Mesendoderm (in vitro differentiated cells): ENCODE measurements at regions not wholly inside any gene's neighbourhood (a gene's known extent, or its start where the extent isn't known, plus 50 kb on each side); places are given as distances from the start of the nearest gene placed in this dataset.
A peak's percentile ranks its signal among the peaks of the same experiment; 100 is the strongest.

Source experiments
- DNase-seq: peaks from one replicate; pipeline ENCODE4 v3.0.0; 2013
- H2AK5ac ChIP-seq: 2 replicates; pipeline ENCODE4 v1.6.1; 2013; ENCODE audit warnings: low read length, inconsistent platforms
- H2BK120ac ChIP-seq: 2 replicates; pipeline ENCODE4 v1.6.1; 2013; ENCODE audit warnings: low read depth, mild to moderate bottlenecking, low read length, moderate library complexity, mixed read lengths
- H2BK15ac ChIP-seq: replicated peaks from 2 replicates; pipeline ENCODE4 v1.6.1; 2013; ENCODE audit warnings: low read depth, mild to moderate bottlenecking, moderate library complexity
- H2BK5ac ChIP-seq: 2 replicates; pipeline ENCODE4 v1.6.1; 2013; ENCODE audit warnings: low read length, inconsistent platforms
- H3K18ac ChIP-seq: 2 replicates; pipeline ENCODE4 v1.6.1; 2013; ENCODE audit warnings: mild to moderate bottlenecking, low read length, mixed read lengths
- H3K23ac ChIP-seq: one replicate; pipeline ENCODE4 v1.6.1; 2013; ENCODE audit warnings: low read length
- H3K27ac ChIP-seq: 2 replicates; pipeline ENCODE4 v1.5.1; 2013; ENCODE audit warnings: low read depth, mild to moderate bottlenecking, inconsistent platforms, low read length, moderate library complexity
- H3K27me3 ChIP-seq: 2 replicates; pipeline ENCODE4 v1.6.1; 2013; ENCODE audit warnings: low read length, control low read depth, mild to moderate bottlenecking, inconsistent platforms; ENCODE audit not compliant: insufficient read depth, poor library complexity
- H3K36me3 ChIP-seq: 2 replicates; pipeline ENCODE4 v1.6.1; 2013; ENCODE audit warnings: low read length, inconsistent platforms; ENCODE audit not compliant: control insufficient read depth, insufficient read depth
- H3K4ac ChIP-seq: one replicate; pipeline ENCODE4 v1.6.1; 2013; ENCODE audit warnings: low read depth, mild to moderate bottlenecking, low read length, moderate library complexity
- H3K4me1 ChIP-seq: 2 replicates; pipeline ENCODE4 v1.6.1; 2013; ENCODE audit warnings: low read depth, low read length, inconsistent platforms; ENCODE audit not compliant: control insufficient read depth
- H3K4me2 ChIP-seq: 2 replicates; pipeline ENCODE4 v1.6.1; 2013; ENCODE audit warnings: low read length
- H3K4me3 ChIP-seq: 2 replicates; pipeline ENCODE4 v1.5.1; 2013; ENCODE audit warnings: mild to moderate bottlenecking, low read length
- H3K56ac ChIP-seq: one replicate; pipeline ENCODE4 v1.6.1; 2013; ENCODE audit warnings: low read length
- H3K79me1 ChIP-seq: 2 replicates; pipeline ENCODE4 v1.6.1; 2013; ENCODE audit warnings: low read length, inconsistent platforms
- H3K79me2 ChIP-seq: 2 replicates; pipeline ENCODE4 v1.6.1; 2013; ENCODE audit warnings: mild to moderate bottlenecking, low read length; ENCODE audit not compliant: control insufficient read depth, insufficient read depth
- H3K9ac ChIP-seq: 2 replicates; pipeline ENCODE4 v1.6.1; 2013; ENCODE audit warnings: low read length, inconsistent platforms
- H4K5ac ChIP-seq: one replicate; pipeline ENCODE4 v1.6.1; 2013; ENCODE audit warnings: low read length
- H4K8ac ChIP-seq: one replicate; pipeline ENCODE4 v1.6.1; 2013; ENCODE audit warnings: low read depth, mild to moderate bottlenecking, control low read depth, low read length, moderate library complexity
- WGBS: extraction: QIAGEN DNeasy Blood & Tissue Kit; methylation state at CpG from one replicate; pipeline ENCODE4 v1.1.7; 2013; ENCODE audit warnings: low lambda C conversion rate, missing lambda C conversion rate; ENCODE audit not compliant: insufficient coverage; ENCODE audit errors: extremely low coverage; 5-methylcytosine and 5-hydroxymethylcytosine counted together

GRCh38 chr1:221139991-221140390, 260.7 kb downstream of the HLX start:
- no peaks in the 10 kb centered on the region for H3K36me3 ChIP-seq
- no peak overlapping the region for H3K4me2 ChIP-seq
- no peak overlapping the region for H3K9ac ChIP-seq
- H3K56ac ChIP-seq = no peak overlapping the region
- no peak overlapping the region for H2BK5ac ChIP-seq
- H3K23ac ChIP-seq = no peak overlapping the region
- peak overlapping the region; percentile 57 for H2BK15ac ChIP-seq
- H3K18ac ChIP-seq = peak overlapping the region; percentile 18
- H3K79me2 ChIP-seq = no peaks in the 10 kb centered on the region
- no peak overlapping the region for H4K8ac ChIP-seq
- no peak overlapping the region for H2BK120ac ChIP-seq
- H3K79me1 ChIP-seq = no peaks in the 10 kb centered on the region
- WGBS = no CpG with 5 or more reads among the region's 1 CpG
- no peak overlapping the region for H3K27ac ChIP-seq
- no peak overlapping the region for H3K4ac ChIP-seq
- H3K4me1 ChIP-seq = no peaks in the 10 kb centered on the region
- no peak for DNase-seq
- H3K4me3 ChIP-seq = no peak overlapping the region
- H3K27me3 ChIP-seq = no peaks in the 10 kb centered on the region
- H2AK5ac ChIP-seq = no peak overlapping the region
- H4K5ac ChIP-seq = no peak overlapping the region

GRCh38 chr1:221141096-221141495, 261.9 kb downstream of the HLX start:
- no peak overlapping the region for H3K9ac ChIP-seq
- DNase-seq = peak; percentile 16
- no peak overlapping the region for H2BK15ac ChIP-seq
- no peak overlapping the region for H3K27ac ChIP-seq
- H2AK5ac ChIP-seq = no peak overlapping the region
- H3K4me2 ChIP-seq = no peak overlapping the region
- no peaks in the 10 kb centered on the region for H3K79me1 ChIP-seq
- H3K4me1 ChIP-seq = no peaks in the 10 kb centered on the region
- H3K4ac ChIP-seq = no peak overlapping the region
- H4K8ac ChIP-seq = no peak overlapping the region
- no peak overlapping the region for H3K4me3 ChIP-seq
- no peak overlapping the region for H4K5ac ChIP-seq
- no peaks in the 10 kb centered on the region for H3K27me3 ChIP-seq
- no peak overlapping the region for H2BK5ac ChIP-seq
- no peaks in the 10 kb centered on the region for H3K79me2 ChIP-seq
- H3K56ac ChIP-seq = no peak overlapping the region
- WGBS = no CpG with 5 or more reads among the region's 2 CpGs
- no peaks in the 10 kb centered on the region for H3K36me3 ChIP-seq
- no peak overlapping the region for H3K18ac ChIP-seq
- no peak overlapping the region for H2BK120ac ChIP-seq
- H3K23ac ChIP-seq = no peak overlapping the region

DNA sequence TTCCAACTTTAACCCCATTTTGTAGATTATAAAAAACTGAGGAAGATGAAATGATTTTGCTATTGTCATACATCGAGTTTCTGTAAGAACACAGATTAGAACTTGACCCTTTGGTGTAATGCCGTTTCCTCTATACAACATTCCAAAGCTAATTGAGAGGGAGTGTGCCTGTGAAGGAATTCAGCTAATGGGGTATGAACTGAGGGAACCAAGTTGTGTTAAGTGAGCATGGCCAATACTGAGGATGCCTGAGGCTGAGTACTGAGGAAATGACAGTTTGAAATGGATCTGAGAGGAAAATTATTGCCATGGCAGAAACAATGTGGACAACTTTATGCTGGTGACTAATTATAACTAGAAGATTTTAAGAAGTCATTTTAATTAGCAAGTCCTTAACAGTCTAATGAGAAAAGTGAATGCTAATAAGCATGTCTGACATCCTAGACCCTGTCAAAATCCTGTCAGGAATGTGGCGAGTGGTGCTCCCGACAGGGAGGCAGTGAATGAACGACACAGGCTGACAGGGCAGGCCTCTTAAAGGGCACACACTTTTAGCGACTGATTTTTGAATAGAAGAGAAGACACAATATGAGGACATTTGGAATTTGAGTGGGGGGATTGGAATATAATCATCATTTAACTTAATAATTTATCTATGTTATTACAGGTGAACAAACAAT, 262.5 kb downstream of the HLX start:
- no peak overlapping the region for H2BK120ac ChIP-seq
- H3K4me1 ChIP-seq = no peaks in the 10 kb centered on the region
- no peak overlapping the region for H4K8ac ChIP-seq
- H3K27ac ChIP-seq = no peak overlapping the region
- H3K4me2 ChIP-seq = no peak overlapping the region
- H3K4ac ChIP-seq = no peak overlapping the region
- H3K79me2 ChIP-seq = no peaks in the 10 kb centered on the region
- H4K5ac ChIP-seq = no peak overlapping the region
- no peak overlapping the region for H2AK5ac ChIP-seq
- H3K79me1 ChIP-seq = no peaks in the 10 kb centered on the region
- H3K4me3 ChIP-seq = no peak overlapping the region
- no CpG with 5 or more reads among the region's 6 CpGs for WGBS
- no peak overlapping the region for H3K56ac ChIP-seq
- H2BK5ac ChIP-seq = no peak overlapping the region
- H3K36me3 ChIP-seq = no peaks in the 10 kb centered on the region
- no peaks in the 10 kb centered on the region for H3K27me3 ChIP-seq
- DNase-seq = peak; percentile 85
- no peak overlapping the region for H3K23ac ChIP-seq
- H3K9ac ChIP-seq = no peak overlapping the region
- H3K18ac ChIP-seq = no peak overlapping the region
- no peak overlapping the region for H2BK15ac ChIP-seq

- peak overlapping the region; percentile 28 for H3K18ac ChIP-seq
- H3K27ac ChIP-seq = no peak overlapping the region
- H3K4me1 ChIP-seq = no peaks in the 10 kb centered on the region
- H3K4me3 ChIP-seq = no peak overlapping the region
- no peak overlapping the region for H4K5ac ChIP-seq
- no peak overlapping the region for H3K23ac ChIP-seq
- peak overlapping the region; percentile 85 for H2BK15ac ChIP-seq
- H3K79me2 ChIP-seq = no peaks in the 10 kb centered on the region
- H4K8ac ChIP-seq = no peak overlapping the region
- H2BK5ac ChIP-seq = no peak overlapping the region
- no peaks in the 10 kb centered on the region for H3K27me3 ChIP-seq
- no peak overlapping the region for H2BK120ac ChIP-seq
- no peak overlapping the region for H3K56ac ChIP-seq
- no CpG with 5 or more reads among the region's 4 CpGs for WGBS
- no peak overlapping the region for H3K4ac ChIP-seq
- H2AK5ac ChIP-seq = no peak overlapping the region
- H3K79me1 ChIP-seq = no peaks in the 10 kb centered on the region
- H3K4me2 ChIP-seq = no peak overlapping the region
- H3K9ac ChIP-seq = no peak overlapping the region
- H3K36me3 ChIP-seq = no peaks in the 10 kb centered on the region
- no peak for DNase-seq
Observed at GRCh38 chr1:221148660-221149059, 269.4 kb downstream of the HLX start.

- peak overlapping the region; percentile 28 for H3K18ac ChIP-seq
- peak overlapping the region; percentile 13 for H4K8ac ChIP-seq
- peak overlapping the region; percentile 85 for H2BK15ac ChIP-seq
- H3K27ac ChIP-seq = no peak overlapping the region
- H3K9ac ChIP-seq = no peak overlapping the region
- H2BK120ac ChIP-seq = no peak overlapping the region
- no peaks in the 10 kb centered on the region for H3K4me1 ChIP-seq
- H3K4me3 ChIP-seq = no peak overlapping the region
- no peak overlapping the region for H3K4ac ChIP-seq
- H2AK5ac ChIP-seq = no peak overlapping the region
- H3K56ac ChIP-seq = no peak overlapping the region
- no peak overlapping the region for H3K4me2 ChIP-seq
- H3K36me3 ChIP-seq = no peaks in the 10 kb centered on the region
- H3K79me1 ChIP-seq = no peaks in the 10 kb centered on the region
- no peaks in the 10 kb centered on the region for H3K27me3 ChIP-seq
- no peak overlapping the region for H2BK5ac ChIP-seq
- H4K5ac ChIP-seq = no peak overlapping the region
- no CpG with 5 or more reads among the region's 4 CpGs for WGBS
- no peak overlapping the region for H3K23ac ChIP-seq
- H3K79me2 ChIP-seq = no peaks in the 10 kb centered on the region
- DNase-seq = no peak
Observed at GRCh38 chr1:221149111-221149510, 269.9 kb downstream of the HLX start.

DNA sequence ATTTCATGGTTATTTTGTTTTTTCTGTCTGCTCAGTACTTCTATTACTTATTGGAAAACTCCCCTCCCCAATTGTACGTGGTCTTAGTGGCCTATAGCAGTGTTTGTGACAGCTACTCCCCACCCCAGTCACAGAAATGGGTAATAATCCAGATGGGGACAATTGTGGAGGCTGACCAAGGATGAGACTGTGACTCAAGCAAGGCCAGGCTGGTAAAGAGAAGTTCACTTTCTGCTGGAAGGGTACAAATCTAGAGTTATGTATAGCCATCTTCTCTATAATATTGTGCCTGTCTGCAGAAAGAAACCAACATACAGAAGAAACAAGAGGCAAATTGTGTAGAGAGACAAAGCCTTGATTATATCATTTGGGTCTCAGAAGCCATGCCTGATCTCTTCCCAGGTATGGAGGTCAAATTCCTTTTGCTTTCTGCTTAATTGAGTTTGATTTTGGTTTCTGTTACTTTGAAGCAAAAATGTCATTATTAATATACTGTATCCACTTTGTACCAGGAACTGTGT, 270.4 kb downstream of the HLX start:
- WGBS = no CpG with 5 or more reads among the region's 1 CpG
- no peak overlapping the region for H3K4me3 ChIP-seq
- H2AK5ac ChIP-seq = no peak overlapping the region
- H2BK120ac ChIP-seq = no peak overlapping the region
- no peak overlapping the region for H2BK15ac ChIP-seq
- no peak overlapping the region for H3K4me2 ChIP-seq
- no peak overlapping the region for H3K23ac ChIP-seq
- H3K79me1 ChIP-seq = no peaks in the 10 kb centered on the region
- H3K18ac ChIP-seq = no peak overlapping the region
- no peak overlapping the region for H3K4ac ChIP-seq
- DNase-seq = no peak
- no peak overlapping the region for H4K8ac ChIP-seq
- no peaks in the 10 kb centered on the region for H3K27me3 ChIP-seq
- peaks cover 2% of the 10 kb centered on the region for H3K4me1 ChIP-seq
- no peak overlapping the region for H3K56ac ChIP-seq
- no peaks in the 10 kb centered on the region for H3K79me2 ChIP-seq
- no peak overlapping the region for H2BK5ac ChIP-seq
- no peak overlapping the region for H3K27ac ChIP-seq
- no peaks in the 10 kb centered on the region for H3K36me3 ChIP-seq
- H4K5ac ChIP-seq = no peak overlapping the region
- no peak overlapping the region for H3K9ac ChIP-seq
